ENCODE measurements at regions not wholly inside any gene's neighbourhood (a gene's known extent, or its start where the extent isn't known, plus 50 kb on each side); places are given as distances from the start of the nearest gene placed in this dataset.

DNA sequence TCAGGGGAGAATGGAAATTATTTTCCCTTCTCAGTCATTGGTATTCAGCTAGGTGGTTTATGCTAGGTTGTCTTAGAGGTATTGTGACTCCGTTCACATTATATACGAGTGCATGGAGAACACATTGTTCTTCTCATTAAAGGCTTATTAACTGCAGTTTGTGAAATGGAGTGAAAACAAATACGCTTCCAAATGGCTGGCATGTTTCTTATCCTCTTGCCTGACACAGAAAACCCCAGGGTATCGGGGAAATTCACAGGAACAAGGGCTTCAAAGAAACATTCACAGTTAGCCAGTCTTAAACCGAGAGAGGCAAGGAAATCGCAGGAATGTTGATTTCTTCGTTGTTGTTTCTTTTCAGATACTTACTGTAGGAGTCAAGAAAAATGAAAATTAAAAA is 1047.9 kb upstream of the RBFOX1 start:
- TF ChIP-seq, protein P1, sequence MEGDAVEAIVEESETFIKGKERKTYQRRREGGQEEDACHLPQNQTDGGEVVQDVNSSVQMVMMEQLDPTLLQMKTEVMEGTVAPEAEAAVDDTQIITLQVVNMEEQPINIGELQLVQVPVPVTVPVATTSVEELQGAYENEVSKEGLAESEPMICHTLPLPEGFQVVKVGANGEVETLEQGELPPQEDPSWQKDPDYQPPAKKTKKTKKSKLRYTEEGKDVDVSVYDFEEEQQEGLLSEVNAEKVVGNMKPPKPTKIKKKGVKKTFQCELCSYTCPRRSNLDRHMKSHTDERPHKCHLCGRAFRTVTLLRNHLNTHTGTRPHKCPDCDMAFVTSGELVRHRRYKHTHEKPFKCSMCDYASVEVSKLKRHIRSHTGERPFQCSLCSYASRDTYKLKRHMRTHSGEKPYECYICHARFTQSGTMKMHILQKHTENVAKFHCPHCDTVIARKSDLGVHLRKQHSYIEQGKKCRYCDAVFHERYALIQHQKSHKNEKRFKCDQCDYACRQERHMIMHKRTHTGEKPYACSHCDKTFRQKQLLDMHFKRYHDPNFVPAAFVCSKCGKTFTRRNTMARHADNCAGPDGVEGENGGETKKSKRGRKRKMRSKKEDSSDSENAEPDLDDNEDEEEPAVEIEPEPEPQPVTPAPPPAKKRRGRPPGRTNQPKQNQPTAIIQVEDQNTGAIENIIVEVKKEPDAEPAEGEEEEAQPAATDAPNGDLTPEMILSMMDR (conservative IDR thresholded peaks at IDR 0.05; ENCODE audit: low read depth) = no peak
- DNase-seq (ENCODE audit: low spot score) = no peak
- no peak overlapping the region for H3K27ac ChIP-seq
- CTCF ChIA-PET = interaction anchor here (0.6 kb wide), 1 partner anchor 21 kb away, joined by 4 read pairs; no protein-coding TSS in a partner anchor
- POLR2A ChIA-PET (ENCODE audit: low non-redundant PET) = no interaction called here

DNA sequence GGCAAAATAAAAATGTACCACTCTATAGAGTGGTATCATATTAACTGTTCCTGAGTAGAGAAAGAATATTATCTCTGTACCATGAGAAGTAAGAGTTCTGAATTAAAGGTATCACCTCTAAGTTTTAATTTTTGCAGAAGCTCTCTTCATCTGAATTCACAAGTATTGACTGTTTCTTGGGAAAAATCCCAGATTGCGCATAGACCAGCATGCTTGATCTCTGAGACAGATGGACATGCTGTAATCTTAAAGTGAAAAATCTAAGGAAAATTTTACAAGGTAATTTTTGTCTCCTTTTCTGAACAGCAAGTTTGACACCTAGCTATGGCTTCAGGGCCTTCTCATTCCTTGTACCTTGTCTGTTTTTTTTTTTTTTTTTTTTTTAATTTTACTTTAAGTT is 1050.7 kb upstream of the RBFOX1 start:
- TF ChIP-seq, protein P1 (conservative IDR thresholded peaks at IDR 0.05; ENCODE audit: low read depth) = no peak
- DNase-seq (ENCODE audit: low spot score) = no peak
- no peak overlapping the region for H3K27ac ChIP-seq
- POLR2A ChIA-PET (ENCODE audit: low non-redundant PET) = no interaction called here
- CTCF ChIA-PET = interaction anchor here (0.6 kb wide), 1 partner anchor 247 kb away, joined by 3 read pairs; no protein-coding TSS in a partner anchor

DNA sequence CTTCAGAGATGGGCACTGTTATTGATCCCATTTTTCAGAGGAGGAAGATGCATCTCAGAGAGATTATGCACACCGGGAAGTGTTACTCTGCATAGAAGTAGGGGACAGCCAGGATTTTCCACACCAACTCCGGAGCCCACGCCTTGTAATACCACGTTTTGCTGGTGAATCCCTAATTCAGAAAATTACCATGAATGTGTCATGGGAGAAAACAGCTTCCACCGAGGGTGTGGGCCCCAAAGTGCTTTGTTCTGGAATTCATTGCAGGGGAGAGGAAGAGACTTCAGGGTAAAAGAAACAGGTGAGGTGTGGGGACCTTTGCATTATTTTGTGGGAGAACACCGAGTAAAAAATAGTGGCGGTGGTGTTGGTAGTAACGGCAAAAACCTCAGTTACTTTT is 1051.4 kb upstream of the RBFOX1 start:
- ChIA-PET CTCF (no interaction called here), POLR2A (ENCODE audit: low non-redundant PET) (no interaction called here)
- TF ChIP-seq, protein P1 (conservative IDR thresholded peaks at IDR 0.05; ENCODE audit: low read depth) = no peak
- no peak overlapping the region for H3K27ac ChIP-seq
- no peak for DNase-seq (ENCODE audit: low spot score)

DNA sequence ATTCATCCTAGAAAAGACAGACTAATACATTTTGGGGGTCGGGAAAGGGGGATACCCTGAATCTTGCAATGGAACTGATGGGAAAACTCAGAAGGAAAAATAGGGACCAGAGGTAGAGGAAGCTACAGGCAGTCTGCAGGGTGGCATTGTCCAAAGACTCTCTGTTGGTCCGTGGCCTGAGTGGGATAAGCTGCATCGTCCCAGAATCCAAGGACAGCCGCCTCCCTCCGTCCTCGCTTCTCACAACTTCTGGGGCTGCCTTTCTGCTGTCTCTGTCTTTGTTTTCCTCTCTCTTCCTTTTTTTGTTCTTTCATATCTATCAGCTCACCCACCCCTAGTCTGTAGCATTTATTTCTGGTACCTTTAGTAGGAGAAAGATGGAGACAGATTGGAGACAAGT is 1052.6 kb upstream of the RBFOX1 start:
- DNase-seq (ENCODE audit: low spot score) = no peak
- ChIA-PET CTCF (no interaction called here), POLR2A (ENCODE audit: low non-redundant PET) (no interaction called here)
- H3K27ac ChIP-seq = no peak overlapping the region
- TF ChIP-seq, protein P1 (conservative IDR thresholded peaks at IDR 0.05; ENCODE audit: low read depth) = no peak

GRCh38 chr16:6279286-6279685 is 1053.4 kb upstream of the RBFOX1 start:
- no peak for DNase-seq (ENCODE audit: low spot score)
- POLR2A ChIA-PET (ENCODE audit: low non-redundant PET) = no interaction called here
- TF ChIP-seq, protein P1 (conservative IDR thresholded peaks at IDR 0.05; ENCODE audit: low read depth) = no peak
- CTCF ChIA-PET = no interaction called here
- no peak overlapping the region for H3K27ac ChIP-seq

DNA sequence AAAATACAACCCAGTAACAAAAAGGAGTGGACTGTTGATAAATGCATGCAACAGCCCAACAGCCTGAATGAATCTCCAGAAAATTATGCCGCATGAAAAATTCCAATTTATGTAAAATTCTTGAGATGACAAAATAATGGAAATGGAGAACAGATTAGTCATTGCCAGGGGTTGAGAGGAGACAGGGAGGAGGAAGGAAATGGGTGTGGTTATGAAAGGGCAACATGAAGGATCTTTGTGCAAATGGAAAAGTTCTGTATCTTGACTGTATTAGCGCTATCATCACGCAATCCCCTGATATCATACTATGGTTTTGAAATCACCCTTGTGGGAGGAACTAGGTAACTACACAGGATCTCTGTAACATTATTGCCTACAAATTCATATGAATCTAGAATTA is 1058.3 kb upstream of the RBFOX1 start:
- TF ChIP-seq, protein P1 (conservative IDR thresholded peaks at IDR 0.05; ENCODE audit: low read depth) = no peak
- H3K27ac ChIP-seq = no peak overlapping the region
- ChIA-PET POLR2A (ENCODE audit: low non-redundant PET) (no interaction called here), CTCF (no interaction called here)
- no peak for DNase-seq (ENCODE audit: low spot score)

GRCh38 chr16:6267682-6268081 is 1065.0 kb upstream of the RBFOX1 start:
- CTCF ChIA-PET = interaction anchor here (0.6 kb wide), 1 partner anchor 57 kb away, joined by 3 read pairs; no protein-coding TSS in a partner anchor
- DNase-seq (ENCODE audit: low spot score) = no peak
- TF ChIP-seq, protein P1 (conservative IDR thresholded peaks at IDR 0.05; ENCODE audit: low read depth) = no peak
- POLR2A ChIA-PET (ENCODE audit: low non-redundant PET) = no interaction called here
- H3K27ac ChIP-seq = no peak overlapping the region

Data from RWPE1 (cell line).